ENCODE measurements at regions not wholly inside any gene's neighbourhood (a gene's known extent, or its start where the extent isn't known, plus 50 kb on each side); places are given as distances from the start of the nearest gene placed in this dataset.
"Not testable (repeated sequence)": the region's sequence is repeated elsewhere in the genome, so short reads cannot be mapped to it uniquely, and the experiment has no call there.

GRCh38 chr5:17999858-18000257 is 365.6 kb downstream of the TAF11L14 start:
- H3K36me3 ChIP-seq, result no peaks in the 10 kb centered on the region
- no peak overlapping the region for H3K4me3 ChIP-seq
- H3K9me3 ChIP-seq, result no peaks in the 10 kb centered on the region
- no peak for DNase-seq (ENCODE audit: extremely low spot score in 2 of 2)
- H3K27ac ChIP-seq, result no peak overlapping the region
- TF ChIP-seq POLR2AphosphoS5 (IDR thresholded peaks at IDR 0.05; ENCODE audit: insufficient read depth in 1 of 2, low read depth in 1 of 2), result no peak
- TF ChIP-seq CTCF (IDR thresholded peaks at IDR 0.05), result no peak
- TF ChIP-seq POLR2A (IDR thresholded peaks at IDR 0.05), result no peak
- no peaks in the 10 kb centered on the region for H3K27me3 ChIP-seq
- H3K4me1 ChIP-seq, result no peaks in the 10 kb centered on the region
- intact Hi-C loops (cut with DNase I), result no loop called here

GRCh38 chr5:18000744-18001143 is 366.5 kb downstream of the TAF11L14 start:
- DNase-seq (ENCODE audit: extremely low spot score in 2 of 2), result no peak
- no peak for TF ChIP-seq CTCF (IDR thresholded peaks at IDR 0.05)
- TF ChIP-seq POLR2A (IDR thresholded peaks at IDR 0.05), result no peak
- no peak for TF ChIP-seq POLR2AphosphoS5 (IDR thresholded peaks at IDR 0.05; ENCODE audit: insufficient read depth in 1 of 2, low read depth in 1 of 2)
- intact Hi-C loops (cut with DNase I), result no loop called here

GRCh38 chr5:18003312-18003711 is 369.1 kb downstream of the TAF11L14 start:
- H3K36me3 ChIP-seq, result no peaks in the 10 kb centered on the region
- H3K27me3 ChIP-seq, result no peaks in the 10 kb centered on the region
- H3K9me3 ChIP-seq, result no peaks in the 10 kb centered on the region
- no peak overlapping the region for H3K27ac ChIP-seq
- no peak overlapping the region for H3K4me3 ChIP-seq
- intact Hi-C loops (cut with DNase I), result no loop called here
- TF ChIP-seq CTCF (IDR thresholded peaks at IDR 0.05), result no peak
- no peak for TF ChIP-seq POLR2A (IDR thresholded peaks at IDR 0.05)
- TF ChIP-seq POLR2AphosphoS5 (IDR thresholded peaks at IDR 0.05; ENCODE audit: insufficient read depth in 1 of 2, low read depth in 1 of 2), result no peak
- no peak for DNase-seq (ENCODE audit: extremely low spot score in 2 of 2)
- no peaks in the 10 kb centered on the region for H3K4me1 ChIP-seq

More at GRCh38 chr5:18000744-18001143, 366.5 kb downstream of the TAF11L14 start:
- no peak overlapping the region for H3K27ac ChIP-seq
- no peaks in the 10 kb centered on the region for H3K36me3 ChIP-seq
- no peaks in the 10 kb centered on the region for H3K27me3 ChIP-seq
- H3K4me3 ChIP-seq, result no peak overlapping the region
- H3K9me3 ChIP-seq, result no peaks in the 10 kb centered on the region
- no peaks in the 10 kb centered on the region for H3K4me1 ChIP-seq

GRCh38 chr5:18003784-18004183 is 369.5 kb downstream of the TAF11L14 start:
- TF ChIP-seq POLR2AphosphoS5 (IDR thresholded peaks at IDR 0.05; ENCODE audit: insufficient read depth in 1 of 2, low read depth in 1 of 2), result no peak
- no peak for TF ChIP-seq POLR2A (IDR thresholded peaks at IDR 0.05)
- TF ChIP-seq CTCF (IDR thresholded peaks at IDR 0.05), result no peak
- Histone ChIP-seq H3K36me3 (no peaks in the 10 kb centered on the region), H3K4me1 (no peaks in the 10 kb centered on the region), H3K27me3 (no peaks in the 10 kb centered on the region), H3K27ac (no peak overlapping the region), H3K9me3 (no peaks in the 10 kb centered on the region), H3K4me3 (no peak overlapping the region)
- intact Hi-C loops (cut with DNase I), result no loop called here
- DNase-seq (ENCODE audit: extremely low spot score in 2 of 2), result no peak

- H3K27me3 ChIP-seq, result not testable (repeated sequence)
Observed at GRCh38 chr5:18006235-18006634, 372.0 kb downstream of the TAF11L14 start.

GRCh38 chr5:18008940-18009339 is 374.7 kb downstream of the TAF11L14 start:
- no peaks in the 10 kb centered on the region for H3K27me3 ChIP-seq
- no peaks in the 10 kb centered on the region for H3K36me3 ChIP-seq
- H3K4me1 ChIP-seq, result no peaks in the 10 kb centered on the region
- no peak overlapping the region for H3K4me3 ChIP-seq
- TF ChIP-seq CTCF (IDR thresholded peaks at IDR 0.05), result no peak
- intact Hi-C loops (cut with DNase I), result no loop called here
- no peak overlapping the region for H3K27ac ChIP-seq
- DNase-seq (ENCODE audit: extremely low spot score in 2 of 2), result no peak
- no peaks in the 10 kb centered on the region for H3K9me3 ChIP-seq

More at GRCh38 chr5:18006235-18006634, 372.0 kb downstream of the TAF11L14 start:
- H3K4me3 ChIP-seq; H3K36me3 ChIP-seq; H3K27ac ChIP-seq; DNase-seq (ENCODE audit: extremely low spot score in 2 of 2); intact Hi-C loops (cut with DNase I); H3K9me3 ChIP-seq; H3K4me1 ChIP-seq: not testable (repeated sequence)

Data from vagina (tissue), 2 donors.